Bronchial epithelial cell (primary cell): ENCODE measurements at regions not wholly inside any gene's neighbourhood (a gene's known extent, or its start where the extent isn't known, plus 50 kb on each side); places are given as distances from the start of the nearest gene placed in this dataset.

Experiments used
- DNase-seq: peaks from one replicate; pipeline ENCODE4 v3.0.0-alpha.2; 2010; ENCODE audit warnings: low read depth
- FAIRE-seq: peaks from 2 replicates; lab custom pipeline; 2011; peaks lifted over from hg19 to GRCh38; lab: Jason Lieb, UNC
- H3K27me3 ChIP-seq: 2 replicates; pipeline ENCODE4 v1.5.1; 2011; ENCODE audit warnings: low read length; ENCODE audit not compliant: control insufficient read depth, insufficient read depth
- H3K36me3 ChIP-seq: 2 replicates; pipeline ENCODE4 v1.5.1; 2011; ENCODE audit warnings: low read length; ENCODE audit not compliant: control insufficient read depth, insufficient read depth
- H3K4me3 ChIP-seq: 2 replicates; pipeline ENCODE4 v1.5.1; 2011; ENCODE audit warnings: mild to moderate bottlenecking, low read depth, low read length, control low read depth
- TF ChIP-seq, protein P1 (sequence below): IDR thresholded peaks from 2 replicates; pipeline ENCODE4 v1.5.1; 2011; ENCODE audit warnings: mild to moderate bottlenecking, moderate library complexity, low read length, control low read depth, inconsistent platforms; ENCODE audit not compliant: insufficient read depth, severe bottlenecking

DNA sequence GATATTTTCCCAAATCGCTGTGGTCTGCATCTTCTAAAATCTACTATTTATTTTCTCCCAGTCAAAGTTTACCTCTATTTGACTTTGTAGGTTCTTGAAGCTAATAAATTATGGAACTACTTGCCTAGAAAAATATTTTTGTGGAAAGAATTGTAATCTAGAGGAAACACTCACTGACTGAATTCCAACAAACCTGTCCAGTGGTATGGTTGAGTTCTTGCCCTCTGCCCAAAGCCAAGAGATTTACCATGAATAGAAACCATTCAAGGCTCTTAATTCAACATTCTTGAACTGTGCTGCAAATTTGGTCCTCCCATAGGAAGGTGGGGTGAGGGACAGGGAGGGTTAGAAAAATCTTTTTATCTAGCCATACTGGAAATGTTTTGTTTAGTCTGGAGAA lies 233.9 kb upstream of the MAP3K1 start:
- no peaks in the 10 kb centered on the region for H3K27me3 ChIP-seq
- no peak overlapping the region for H3K4me3 ChIP-seq
- DNase-seq (no peak), FAIRE-seq (no peak)
- TF ChIP-seq, protein P1, sequence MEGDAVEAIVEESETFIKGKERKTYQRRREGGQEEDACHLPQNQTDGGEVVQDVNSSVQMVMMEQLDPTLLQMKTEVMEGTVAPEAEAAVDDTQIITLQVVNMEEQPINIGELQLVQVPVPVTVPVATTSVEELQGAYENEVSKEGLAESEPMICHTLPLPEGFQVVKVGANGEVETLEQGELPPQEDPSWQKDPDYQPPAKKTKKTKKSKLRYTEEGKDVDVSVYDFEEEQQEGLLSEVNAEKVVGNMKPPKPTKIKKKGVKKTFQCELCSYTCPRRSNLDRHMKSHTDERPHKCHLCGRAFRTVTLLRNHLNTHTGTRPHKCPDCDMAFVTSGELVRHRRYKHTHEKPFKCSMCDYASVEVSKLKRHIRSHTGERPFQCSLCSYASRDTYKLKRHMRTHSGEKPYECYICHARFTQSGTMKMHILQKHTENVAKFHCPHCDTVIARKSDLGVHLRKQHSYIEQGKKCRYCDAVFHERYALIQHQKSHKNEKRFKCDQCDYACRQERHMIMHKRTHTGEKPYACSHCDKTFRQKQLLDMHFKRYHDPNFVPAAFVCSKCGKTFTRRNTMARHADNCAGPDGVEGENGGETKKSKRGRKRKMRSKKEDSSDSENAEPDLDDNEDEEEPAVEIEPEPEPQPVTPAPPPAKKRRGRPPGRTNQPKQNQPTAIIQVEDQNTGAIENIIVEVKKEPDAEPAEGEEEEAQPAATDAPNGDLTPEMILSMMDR, result no peak
- no peaks in the 10 kb centered on the region for H3K36me3 ChIP-seq

DNA sequence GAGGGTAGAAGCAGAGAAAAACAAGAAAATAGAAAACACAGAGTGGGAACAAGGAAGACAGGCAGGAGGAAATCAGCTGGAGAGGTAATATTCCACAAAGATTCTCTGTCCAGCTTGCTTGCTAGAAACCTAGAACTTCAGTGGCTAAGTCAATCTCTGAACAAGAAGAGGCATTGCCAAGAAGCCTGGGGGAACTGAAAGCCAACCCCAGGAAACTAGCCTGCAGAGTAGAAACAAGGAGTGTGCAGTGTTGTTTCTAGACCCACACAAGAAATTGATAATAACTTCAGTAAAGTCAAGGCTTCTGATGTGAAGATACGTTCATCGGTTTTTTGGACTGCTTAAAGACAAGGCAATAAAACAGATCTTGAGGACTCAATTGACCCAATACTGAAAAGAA lies 234.5 kb upstream of the MAP3K1 start:
- Histone ChIP-seq H3K27me3 (no peaks in the 10 kb centered on the region), H3K4me3 (no peak overlapping the region), H3K36me3 (no peaks in the 10 kb centered on the region)
- no peak for FAIRE-seq
- no peak for DNase-seq
- TF ChIP-seq, protein P1, result no peak

DNA sequence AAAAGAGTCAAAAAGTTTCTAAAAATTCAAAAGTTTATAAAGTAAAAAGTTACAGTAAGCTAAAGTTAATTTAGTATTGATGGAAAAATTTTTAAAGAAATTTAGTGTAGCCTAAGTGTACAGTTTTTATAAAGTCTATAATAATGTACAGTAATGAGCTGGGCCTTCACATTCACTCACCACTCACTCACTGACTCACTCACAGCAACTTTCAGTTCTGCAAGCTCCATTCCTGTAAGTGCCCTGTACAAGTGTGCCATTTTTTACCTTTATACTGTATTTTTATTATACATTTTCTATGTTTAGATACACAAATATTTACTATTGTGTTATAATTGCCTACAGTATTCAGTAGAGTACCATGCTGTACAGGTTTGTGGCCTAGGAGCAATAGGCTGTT lies 239.5 kb upstream of the MAP3K1 start:
- peak; percentile 41 for DNase-seq
- FAIRE-seq, result no peak
- TF ChIP-seq, protein P1, result no peak
- Histone ChIP-seq H3K27me3 (no peaks in the 10 kb centered on the region), H3K4me3 (no peak overlapping the region), H3K36me3 (no peaks in the 10 kb centered on the region)

DNA sequence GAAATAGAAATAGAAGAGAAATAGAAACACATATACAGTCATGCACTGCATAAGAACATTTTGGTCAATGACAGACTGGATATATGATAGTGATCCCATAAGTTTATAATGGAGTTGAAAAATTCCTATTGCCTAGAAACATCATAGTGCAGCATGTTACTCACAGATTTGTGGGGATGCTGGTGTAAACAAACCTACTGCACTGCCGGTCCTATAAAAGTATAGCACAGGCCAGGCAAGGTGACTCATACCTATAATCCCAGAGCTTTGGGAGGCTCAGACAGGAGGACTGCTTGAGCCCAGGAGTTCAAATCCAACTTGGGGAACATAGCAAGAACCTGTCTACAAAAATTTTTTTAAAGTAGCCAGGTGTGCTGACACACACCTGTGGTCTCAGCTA lies 240.6 kb upstream of the MAP3K1 start:
- Histone ChIP-seq H3K36me3 (no peaks in the 10 kb centered on the region), H3K4me3 (no peak overlapping the region), H3K27me3 (no peaks in the 10 kb centered on the region)
- FAIRE-seq (no peak), DNase-seq (no peak)
- TF ChIP-seq, protein P1, result no peak

DNA sequence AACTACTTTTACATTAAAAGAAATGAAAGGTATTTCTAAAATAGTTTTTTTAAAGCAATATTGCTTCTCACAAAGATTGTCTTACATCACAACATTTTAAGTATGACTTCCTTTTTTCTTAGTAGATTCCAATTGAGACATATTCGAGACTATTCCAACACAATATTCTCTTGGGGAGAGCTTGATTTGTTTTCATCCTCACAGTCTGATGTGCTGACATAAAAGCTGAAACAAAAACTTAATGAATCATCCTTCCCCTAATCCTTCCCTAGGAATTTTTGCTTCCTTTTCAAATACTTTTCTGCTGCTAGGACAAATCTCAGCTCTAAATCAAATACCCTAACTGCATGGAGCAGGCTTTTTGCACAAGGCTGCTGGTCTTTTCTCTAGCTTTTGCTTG lies 245.8 kb upstream of the MAP3K1 start:
- DNase-seq, result peak; percentile 48
- Histone ChIP-seq H3K36me3 (no peaks in the 10 kb centered on the region), H3K4me3 (no peak overlapping the region), H3K27me3 (no peaks in the 10 kb centered on the region)
- TF ChIP-seq, protein P1, result no peak
- FAIRE-seq, result no peak

DNA sequence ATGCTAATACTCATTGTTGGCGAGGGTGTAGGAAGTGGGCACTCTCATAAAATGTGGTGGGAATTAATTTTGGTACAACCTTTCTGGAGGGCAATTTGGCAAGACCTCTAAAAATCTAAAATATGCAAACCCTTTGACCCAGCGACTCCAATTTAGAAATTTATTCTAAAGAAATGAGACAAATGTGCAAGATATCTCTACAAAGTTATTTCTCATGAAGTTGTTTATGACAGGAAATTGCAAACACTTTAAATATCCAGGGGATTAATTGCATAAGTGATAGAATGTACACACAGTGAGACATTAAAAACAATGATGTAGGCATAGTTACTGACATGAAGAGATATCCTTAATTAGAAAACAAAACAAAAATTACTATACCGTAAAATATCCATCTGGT lies 246.3 kb upstream of the MAP3K1 start:
- DNase-seq (no peak), FAIRE-seq (no peak)
- TF ChIP-seq, protein P1, result no peak
- no peak overlapping the region for H3K4me3 ChIP-seq
- H3K27me3 ChIP-seq, result no peaks in the 10 kb centered on the region
- H3K36me3 ChIP-seq, result no peaks in the 10 kb centered on the region
